IMR-90 (cell line): ENCODE measurements at regions not wholly inside any gene's neighbourhood (a gene's known extent, or its start where the extent isn't known, plus 50 kb on each side); places are given as distances from the start of the nearest gene placed in this dataset.

Experiments used
- BHLHE40 ChIP-seq: fragments of 150-350 bp; IDR thresholded peaks from 2 replicates; pipeline ENCODE4 v1.6.1; 2016; ENCODE audit warnings: mild to moderate bottlenecking, low read depth, low read length
- CHD1 ChIP-seq: IDR thresholded peaks from 2 replicates; pipeline ENCODE4 v1.6.1; 2012; ENCODE audit warnings: low read depth, low read length, improper control_type of control experiment
- MAFK ChIP-seq: IDR thresholded peaks from 2 replicates; pipeline ENCODE4 v1.6.1; 2012; ENCODE audit warnings: low read depth, low read length, improper control_type of control experiment
- MAZ ChIP-seq: IDR thresholded peaks from 2 replicates; pipeline ENCODE4 v1.6.1; 2012; ENCODE audit warnings: low read depth, mild to moderate bottlenecking, low read length, improper control_type of control experiment, moderate library complexity, borderline replicate concordance
- POLR2A ChIP-seq: IDR thresholded peaks from 2 replicates; pipeline ENCODE4 v1.6.1; 2012; ENCODE audit warnings: mild to moderate bottlenecking, low read depth, low read length
- RAD21 ChIP-seq: IDR thresholded peaks from 2 replicates; pipeline ENCODE4 v1.6.1; 2012; ENCODE audit warnings: low read length, improper control_type of control experiment
- RCOR1 ChIP-seq: IDR thresholded peaks from 2 replicates; pipeline ENCODE4 v1.6.1; 2012; ENCODE audit warnings: mild to moderate bottlenecking, low read length, improper control_type of control experiment; ENCODE audit not compliant: insufficient replicate concordance
- SMC3 ChIP-seq: fragments of 150-350 bp; IDR thresholded peaks from 2 replicates; pipeline ENCODE4 v1.6.1; 2016; ENCODE audit warnings: low read depth, mild to moderate bottlenecking, antibody characterized with exemption, low read length, moderate library complexity
- TF ChIP-seq, protein P1 (sequence below): conservative IDR thresholded peaks from 2 replicates; pipeline ENCODE4 v1.5.1; 2012; ENCODE audit warnings: mild to moderate bottlenecking, low read depth, low read length, improper control_type of control experiment

DNA sequence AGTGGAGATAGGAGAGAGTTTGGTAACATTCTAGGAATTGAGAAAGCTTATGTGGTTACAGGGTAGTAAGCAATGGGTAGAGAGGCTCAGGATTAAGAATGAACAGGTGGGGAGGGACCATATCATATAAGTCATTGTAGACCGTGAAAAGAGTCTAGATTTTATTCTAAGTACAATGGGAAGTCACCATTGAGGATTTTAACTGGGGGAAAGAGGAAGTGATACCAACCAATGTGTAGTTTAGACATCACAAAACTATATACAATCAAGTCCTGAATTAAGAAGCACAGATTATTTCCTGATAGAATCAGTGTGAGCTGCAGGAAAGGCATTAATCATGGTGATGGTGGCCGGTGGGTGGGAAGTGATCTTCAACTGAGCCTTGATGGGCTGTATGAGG lies 178.3 kb upstream of the ZIC3 start:
- TF ChIP-seq, protein P1, sequence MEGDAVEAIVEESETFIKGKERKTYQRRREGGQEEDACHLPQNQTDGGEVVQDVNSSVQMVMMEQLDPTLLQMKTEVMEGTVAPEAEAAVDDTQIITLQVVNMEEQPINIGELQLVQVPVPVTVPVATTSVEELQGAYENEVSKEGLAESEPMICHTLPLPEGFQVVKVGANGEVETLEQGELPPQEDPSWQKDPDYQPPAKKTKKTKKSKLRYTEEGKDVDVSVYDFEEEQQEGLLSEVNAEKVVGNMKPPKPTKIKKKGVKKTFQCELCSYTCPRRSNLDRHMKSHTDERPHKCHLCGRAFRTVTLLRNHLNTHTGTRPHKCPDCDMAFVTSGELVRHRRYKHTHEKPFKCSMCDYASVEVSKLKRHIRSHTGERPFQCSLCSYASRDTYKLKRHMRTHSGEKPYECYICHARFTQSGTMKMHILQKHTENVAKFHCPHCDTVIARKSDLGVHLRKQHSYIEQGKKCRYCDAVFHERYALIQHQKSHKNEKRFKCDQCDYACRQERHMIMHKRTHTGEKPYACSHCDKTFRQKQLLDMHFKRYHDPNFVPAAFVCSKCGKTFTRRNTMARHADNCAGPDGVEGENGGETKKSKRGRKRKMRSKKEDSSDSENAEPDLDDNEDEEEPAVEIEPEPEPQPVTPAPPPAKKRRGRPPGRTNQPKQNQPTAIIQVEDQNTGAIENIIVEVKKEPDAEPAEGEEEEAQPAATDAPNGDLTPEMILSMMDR: no peak
- TF ChIP-seq RAD21 (no peak), SMC3 (no peak), POLR2A (no peak), CHD1 (no peak), BHLHE40 (no peak), MAZ (no peak), RCOR1 (no peak), MAFK (no peak)
